HG02981 (cell line): ENCODE measurements at regions not wholly inside any gene's neighbourhood (a gene's known extent, or its start where the extent isn't known, plus 50 kb on each side); places are given as distances from the start of the nearest gene placed in this dataset.
"Not testable (repeated sequence)": the region's sequence is repeated elsewhere in the genome, so short reads cannot be mapped to it uniquely, and the experiment has no call there.

ENCODE experiments used
- ATAC-seq: cut with Tn5 transposase; IDR thresholded peaks from one replicate; pipeline ENCODE4 v1.9.1; 2021; ENCODE audit warnings: mild to moderate bottlenecking, moderate library complexity; ENCODE audit not compliant: unreplicated experiment

DNA sequence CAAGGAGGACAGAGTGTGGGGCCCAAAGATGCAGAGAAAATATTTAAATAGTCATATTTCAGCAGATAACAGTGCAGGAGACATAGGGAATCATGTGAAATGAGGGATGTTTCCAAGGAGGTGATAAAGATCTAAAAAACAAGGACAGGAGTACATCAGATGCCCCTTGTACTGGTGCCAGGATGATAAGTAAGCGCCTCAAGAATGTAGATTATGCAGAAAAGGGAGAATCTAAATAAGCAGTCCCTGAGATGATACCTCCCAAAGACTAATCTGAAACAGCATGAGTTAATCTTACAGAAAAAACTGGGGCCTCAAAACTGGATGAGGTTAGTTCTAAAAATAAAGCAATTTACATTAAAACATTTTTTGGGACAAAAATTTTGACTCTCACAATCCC is 136.1 kb upstream of the WDFY3 start:
- no peak for ATAC-seq

DNA sequence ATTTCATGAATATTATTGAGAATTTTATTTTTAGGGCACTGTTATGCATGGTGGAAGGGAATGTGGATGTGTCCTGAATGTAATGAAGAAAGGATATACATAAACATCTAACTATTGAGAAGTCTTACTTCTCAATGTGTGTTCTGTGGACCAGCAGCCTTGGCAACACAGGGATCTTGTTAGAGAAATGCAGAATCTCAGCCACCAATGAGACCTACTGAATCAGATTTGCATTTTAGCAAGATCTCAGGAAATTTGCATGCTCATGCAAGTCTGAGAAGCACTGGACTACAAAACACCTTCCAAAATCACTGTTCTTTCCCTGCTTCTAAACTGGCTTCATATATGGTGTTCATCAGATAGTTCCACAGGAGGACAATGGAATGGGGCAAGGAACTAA is 139.7 kb upstream of the WDFY3 start:
- no peak for ATAC-seq

DNA sequence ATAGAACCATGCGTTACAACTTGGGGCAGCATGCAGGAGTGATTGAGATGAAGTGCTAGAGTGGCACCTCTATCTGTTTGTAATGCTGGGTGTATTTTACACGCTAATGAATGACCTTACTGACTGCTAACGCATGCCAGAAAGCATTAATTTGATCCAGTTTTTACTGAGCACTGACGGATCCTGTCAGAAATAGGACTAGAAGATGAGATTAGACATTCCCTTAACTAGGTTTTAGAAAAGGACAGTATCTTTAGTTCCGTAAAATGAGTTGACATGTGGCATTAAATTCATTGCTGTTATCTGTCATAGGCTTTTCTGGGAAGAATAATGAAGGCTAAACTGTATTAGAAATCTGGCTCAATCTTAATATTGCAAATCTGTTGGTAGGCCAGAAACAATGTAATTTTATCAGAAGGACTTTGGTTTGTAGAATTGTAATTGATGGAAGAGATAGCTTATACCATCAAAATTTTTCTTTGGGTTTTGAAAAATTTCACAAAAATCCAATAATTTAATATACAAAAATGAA is 140.4 kb upstream of the WDFY3 start:
- no peak for ATAC-seq

DNA sequence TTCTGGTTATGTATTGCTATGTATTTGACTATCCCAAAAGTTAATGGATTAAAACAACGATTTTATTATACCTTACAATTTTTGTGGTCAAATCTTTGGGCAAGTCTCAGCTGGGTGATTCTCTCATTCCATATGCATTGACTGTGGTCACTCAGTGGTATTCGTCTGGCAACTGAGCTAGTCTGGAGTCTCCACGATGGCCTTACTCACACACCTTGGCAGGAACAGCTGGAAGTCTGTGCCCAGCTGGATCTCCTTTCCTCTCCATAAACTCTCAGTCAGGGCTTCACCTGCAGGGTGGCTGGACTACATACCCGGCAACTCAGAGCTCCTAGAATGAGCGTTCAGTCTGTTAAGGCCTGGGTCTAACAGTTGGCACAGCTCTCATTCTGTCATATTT is 141.1 kb upstream of the WDFY3 start:
- ATAC-seq: no peak

DNA sequence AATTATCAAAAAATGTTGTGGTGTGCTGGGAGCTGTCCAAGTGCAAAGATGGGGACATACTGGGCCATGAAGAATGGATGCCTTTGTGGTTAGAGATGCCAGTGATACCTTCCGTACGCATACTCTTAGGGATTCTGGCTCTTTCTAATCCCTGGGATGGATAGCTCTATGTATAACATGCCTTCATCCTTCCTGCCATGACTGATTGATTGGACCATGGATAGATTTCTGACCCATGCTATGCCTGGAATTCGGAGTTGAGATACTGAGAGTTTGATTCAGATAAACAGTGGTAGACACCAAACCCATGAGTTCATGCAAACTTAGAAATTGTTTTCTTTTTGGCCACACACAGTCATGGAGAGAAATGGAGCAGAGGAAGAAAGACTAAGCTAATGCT is 147.2 kb upstream of the WDFY3 start:
- no peak for ATAC-seq

DNA sequence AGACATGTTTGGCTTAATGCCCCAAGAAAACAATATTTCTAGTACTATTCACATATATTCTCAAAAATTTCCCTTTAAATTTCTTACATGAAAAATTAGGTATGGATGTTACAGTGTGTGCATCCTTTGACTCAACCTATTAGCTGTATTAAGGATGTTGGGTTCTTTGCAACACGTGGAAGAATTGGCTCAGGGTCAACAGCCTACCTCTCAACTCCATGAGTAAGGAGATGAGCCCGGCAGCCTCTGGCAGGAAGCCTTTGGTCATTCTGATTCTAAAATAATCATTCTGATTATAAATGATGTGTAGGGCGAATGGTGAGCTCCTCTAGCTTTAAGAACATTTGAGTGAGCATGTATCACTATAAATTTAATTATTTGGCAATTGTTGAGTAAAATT is 148.0 kb upstream of the WDFY3 start:
- no peak for ATAC-seq

DNA sequence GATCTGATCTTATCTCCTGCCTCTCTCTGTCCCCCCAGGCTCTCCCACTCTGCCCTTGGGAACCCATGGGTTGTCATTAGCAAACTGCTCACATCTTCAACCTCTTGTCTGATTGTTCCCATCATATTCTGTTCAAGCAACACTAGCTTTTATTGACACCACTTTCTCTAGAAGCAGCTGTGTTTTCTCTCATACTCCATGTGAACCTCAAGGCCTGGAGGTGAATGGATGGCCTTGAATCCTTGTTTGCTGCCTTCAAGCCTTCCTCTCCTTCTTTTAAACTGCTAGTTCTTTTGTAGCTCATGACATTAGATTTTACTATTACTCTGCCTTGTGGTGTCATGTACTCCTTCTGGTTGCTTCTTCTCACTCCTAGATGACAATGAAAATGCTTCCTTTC is 149.5 kb upstream of the WDFY3 start:
- ATAC-seq: no peak

DNA sequence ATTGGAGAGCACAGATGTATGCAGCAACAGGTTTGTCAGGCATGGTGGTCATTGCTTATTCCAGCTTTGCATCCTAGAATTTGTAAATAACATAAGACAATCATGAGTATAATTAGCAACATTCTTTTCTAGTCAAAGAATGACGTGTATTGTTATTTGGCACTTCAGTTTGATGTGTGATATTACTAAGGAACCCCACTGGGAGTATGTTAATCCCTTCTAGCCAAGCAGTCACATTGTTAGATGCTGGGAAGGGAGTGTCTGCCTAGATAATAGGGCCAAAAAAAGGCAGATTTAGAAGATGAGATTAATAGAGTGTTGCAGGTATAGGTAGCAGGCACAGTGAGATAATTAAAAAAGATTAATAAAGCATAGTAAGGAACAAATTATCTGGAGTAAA is 159.2 kb upstream of the WDFY3 start:
- no peak for ATAC-seq

DNA sequence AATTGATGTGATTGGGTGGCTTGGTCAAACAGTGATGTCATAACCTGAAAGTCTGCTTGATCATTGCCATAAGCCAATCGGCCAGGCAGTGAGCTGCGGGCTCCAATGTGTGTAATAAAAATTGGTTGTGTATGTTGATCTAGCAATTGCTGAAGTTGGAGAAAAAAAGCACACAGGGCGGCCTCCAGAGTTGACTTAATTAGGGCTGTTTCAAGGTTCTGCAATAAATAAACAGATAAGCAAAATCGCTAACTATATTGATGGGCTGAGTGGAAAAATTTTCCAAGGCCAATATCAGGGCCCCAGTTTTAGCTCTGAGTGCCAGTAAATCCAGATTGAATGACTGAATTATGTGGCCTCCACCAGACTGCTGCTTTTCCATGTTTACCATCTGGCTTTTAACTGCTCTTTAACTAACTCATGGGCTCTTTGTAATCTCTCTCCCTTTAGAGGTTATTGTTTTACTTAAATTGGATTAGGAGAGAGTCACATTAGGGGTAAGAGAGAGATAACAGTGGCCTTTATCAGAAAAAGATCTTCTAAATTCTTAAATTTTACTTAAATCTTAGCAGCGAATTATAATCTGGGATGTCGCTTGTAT is 160.6 kb upstream of the WDFY3 start:
- no peak for ATAC-seq

DNA sequence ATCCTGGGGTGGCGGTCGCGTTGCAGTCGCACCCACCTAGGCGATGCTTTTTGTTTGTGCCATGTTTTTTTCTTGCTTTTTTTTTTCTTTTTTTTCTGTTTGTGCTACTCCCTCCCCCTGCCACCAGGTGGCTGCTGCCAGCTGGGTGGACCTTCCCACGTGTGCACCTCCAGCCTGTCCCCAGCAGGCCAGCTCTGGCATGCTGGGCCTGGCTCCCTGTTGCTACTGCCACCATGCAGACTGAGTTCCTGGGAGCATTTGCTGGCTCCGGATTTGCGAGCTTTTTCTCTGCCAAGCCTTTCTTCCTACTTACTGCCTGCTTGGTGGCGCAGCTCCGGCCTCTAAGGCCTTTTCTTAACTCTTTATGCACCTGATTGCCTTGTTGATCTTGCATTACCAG is 161.2 kb upstream of the WDFY3 start:
- ATAC-seq: peak; percentile 97

DNA sequence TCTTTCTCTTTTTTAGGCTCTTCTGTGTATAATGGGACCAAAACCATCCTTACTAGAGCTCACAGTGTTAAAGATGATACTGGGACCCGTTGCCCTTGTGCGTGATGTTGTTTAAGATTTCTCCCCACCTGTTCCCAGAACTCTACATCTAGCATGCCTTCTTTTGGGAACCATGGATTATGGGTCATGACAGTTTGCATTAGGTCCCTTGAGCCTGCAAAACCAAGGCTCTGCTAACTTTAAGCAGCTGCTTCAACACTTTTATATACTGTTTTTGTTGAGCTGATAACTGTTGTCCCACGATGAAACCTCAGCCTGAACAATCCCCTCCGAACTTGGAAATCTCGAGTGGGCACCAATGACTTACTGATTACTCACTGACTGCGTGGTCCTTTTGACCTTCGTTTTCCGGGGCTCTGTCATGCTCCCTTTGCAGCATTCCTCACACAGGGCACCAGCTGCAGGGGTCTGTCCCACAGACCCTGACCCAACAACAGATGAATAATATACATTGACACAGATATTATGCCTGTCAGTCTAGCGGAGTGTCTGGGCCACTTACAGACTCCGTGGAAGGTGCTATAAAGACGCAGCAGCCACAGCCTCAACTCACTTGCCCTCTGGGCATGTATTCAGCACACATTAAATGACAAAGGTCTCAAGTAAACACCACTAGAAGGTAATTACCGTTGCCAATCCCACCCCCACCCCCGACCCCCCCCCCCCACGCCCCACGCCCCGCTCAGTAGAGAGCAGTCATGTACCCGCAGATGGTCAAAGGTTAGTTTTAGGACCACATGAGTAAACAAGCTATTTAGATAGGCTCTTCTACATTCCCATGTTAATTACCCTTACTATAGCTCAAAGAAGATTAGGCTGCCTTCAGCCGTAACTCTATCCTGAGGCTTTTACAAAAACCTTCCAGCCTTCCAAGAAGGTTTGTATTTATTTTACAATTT is 162.0 kb upstream of the WDFY3 start:
- ATAC-seq: no peak

DNA sequence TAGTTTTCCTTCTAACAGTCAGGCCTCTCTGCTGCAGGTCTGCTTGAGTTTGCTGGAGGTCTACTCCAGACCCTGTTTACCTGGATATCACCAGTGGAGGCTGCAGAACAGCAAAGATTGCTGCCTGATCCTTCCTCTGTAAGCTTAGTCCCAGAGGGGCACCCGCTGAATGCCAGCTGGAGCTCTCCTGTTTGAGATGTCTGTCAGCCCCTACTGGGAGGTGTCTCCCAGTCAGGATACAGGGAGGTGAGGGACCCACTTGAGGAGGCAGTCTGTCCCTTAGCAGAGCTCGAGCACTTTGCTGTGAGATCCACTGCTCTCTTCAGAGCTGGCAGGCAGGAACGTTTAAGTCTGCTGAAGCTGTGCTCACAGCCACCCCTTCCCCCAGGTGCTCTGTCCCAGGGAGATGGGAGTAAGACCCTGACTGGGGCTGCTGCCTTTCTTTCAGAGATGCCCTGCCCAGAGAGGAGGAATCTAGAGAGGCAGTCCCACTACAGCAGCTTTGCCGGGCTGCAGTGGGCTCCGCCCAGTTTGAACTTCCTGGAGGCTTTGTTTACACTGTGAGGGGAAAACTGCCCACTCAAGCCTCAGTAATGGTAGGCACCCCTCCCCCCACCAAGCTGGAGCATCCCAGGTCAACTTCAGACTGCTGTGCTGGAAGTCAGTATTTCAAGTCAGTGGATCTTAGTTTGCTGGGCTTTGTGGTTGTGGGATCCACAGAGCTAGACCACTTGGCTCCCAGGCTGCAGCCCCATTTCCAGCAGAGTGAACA is 163.1 kb upstream of the WDFY3 start:
- ATAC-seq: not testable (repeated sequence)

DNA sequence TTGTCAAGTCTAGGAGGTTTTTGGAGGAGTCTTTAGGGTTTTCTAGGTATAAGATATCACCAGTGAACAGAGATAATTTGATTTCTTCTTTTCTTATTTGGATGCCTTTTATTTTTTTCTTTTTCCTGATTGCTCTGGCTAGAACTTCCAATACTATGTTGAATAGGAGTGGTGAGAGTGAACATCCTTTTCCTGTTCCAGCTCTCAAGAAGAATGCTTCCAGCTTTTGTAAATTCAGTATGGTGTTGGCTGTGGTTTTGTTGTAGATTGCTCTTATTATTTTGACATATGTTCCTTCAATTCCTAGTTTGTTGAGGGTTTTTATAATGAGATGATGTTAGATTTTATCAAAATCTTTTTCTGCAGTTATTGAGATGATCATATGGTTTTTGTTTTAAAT is 165.6 kb upstream of the WDFY3 start:
- ATAC-seq: no peak

DNA sequence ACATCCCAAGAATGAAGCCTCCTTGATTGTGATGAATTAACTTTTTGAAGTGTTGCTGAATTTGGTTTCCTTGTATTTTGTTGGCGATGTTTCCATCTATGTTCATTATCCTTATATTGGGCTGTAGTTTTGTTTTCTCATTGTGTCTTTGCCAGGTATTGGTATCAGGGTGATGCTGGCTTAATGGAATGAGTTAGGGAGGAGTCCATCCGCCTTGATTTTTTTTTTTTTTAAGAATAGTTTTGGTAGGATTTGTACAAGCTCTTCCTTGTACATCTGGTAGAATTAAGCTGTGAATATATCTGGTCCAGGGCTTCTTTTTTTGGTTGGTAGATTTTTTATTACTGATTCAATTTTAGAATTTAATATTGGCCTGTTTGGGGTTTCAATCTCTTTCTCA is 166.1 kb upstream of the WDFY3 start:
- ATAC-seq: no peak

DNA sequence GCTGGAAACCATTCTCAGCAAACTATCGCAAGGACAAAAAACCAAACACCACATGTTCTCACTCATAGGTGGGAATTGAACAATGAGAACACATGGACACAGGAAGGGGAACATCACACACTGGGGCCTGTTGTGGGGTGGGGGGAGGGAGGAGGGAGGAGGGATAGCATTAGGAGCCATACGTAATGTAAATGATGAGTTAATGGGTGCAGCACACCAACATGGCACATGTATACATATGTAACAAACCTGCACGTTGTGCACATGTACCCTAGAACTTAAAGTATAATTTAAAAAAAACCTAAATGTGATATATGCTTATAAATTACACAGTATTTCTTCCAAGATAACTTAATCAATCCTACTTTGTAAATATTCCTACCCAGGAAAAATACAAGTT is 173.3 kb upstream of the WDFY3 start:
- not testable (repeated sequence) for ATAC-seq

DNA sequence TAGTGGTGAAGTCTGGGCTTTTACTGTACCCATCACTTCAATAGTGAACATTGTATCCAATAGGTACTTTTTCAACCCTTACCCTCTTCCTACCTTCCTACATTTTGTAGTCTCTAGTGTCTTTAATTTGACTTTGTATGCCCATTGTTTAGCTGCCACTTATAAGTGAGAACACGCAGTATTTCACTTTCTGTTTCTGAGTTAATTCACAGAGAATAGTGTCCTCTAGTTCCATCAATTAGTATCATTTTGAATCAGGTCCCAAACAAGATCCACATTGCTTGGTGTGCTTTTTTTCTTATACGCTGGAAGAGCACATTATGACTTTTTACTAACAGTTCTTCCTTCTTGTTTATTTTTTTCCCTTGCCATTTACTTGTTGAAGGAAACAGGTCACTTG is 176.0 kb upstream of the WDFY3 start:
- no peak for ATAC-seq

DNA sequence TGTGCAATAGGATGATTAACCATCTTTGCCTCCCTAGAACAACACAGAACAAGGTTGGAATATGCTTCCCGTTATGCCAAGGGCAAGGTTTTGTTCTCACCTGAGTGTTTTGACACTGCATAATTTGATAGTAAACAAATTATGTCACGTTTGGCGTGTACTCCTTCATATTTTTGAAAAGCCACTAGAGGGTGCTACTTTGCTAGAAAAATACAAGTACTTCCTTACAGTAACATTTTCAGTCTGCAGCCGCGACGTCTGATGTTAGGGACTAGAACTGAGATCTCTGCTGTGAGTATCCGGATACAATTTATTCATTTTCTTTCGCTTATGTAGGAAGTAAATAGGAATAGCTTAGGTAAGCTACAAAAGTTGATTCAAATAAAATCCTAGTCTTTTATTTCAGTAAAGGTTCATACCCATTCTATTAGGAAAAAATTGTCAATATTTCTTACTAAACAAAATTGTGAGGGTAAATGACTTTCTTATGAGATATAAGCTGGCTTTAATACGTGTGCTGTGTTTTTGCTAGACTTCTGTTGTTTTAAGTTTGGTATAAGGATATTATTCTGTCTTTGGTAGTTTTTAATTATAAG is 181.1 kb upstream of the WDFY3 start:
- ATAC-seq: peak; percentile 82

DNA sequence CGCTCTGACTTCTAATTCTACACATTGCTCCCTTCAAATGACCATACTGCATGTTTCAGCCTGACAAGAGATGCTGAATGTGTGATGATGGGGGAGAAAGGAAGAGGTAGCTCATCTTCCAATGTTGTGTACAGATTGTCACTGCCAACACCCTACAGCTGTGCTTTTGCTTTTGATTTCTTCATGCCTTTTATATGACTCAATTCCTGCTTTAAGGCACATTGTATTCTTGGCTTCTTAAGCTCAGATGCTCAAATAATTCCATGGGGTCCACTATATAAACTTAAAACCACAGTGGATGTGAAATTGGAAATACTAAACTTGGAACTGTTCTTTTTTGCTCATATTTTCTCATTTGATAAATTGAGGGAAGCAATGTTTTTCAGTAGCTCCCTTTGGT is 183.2 kb upstream of the WDFY3 start:
- no peak for ATAC-seq

DNA sequence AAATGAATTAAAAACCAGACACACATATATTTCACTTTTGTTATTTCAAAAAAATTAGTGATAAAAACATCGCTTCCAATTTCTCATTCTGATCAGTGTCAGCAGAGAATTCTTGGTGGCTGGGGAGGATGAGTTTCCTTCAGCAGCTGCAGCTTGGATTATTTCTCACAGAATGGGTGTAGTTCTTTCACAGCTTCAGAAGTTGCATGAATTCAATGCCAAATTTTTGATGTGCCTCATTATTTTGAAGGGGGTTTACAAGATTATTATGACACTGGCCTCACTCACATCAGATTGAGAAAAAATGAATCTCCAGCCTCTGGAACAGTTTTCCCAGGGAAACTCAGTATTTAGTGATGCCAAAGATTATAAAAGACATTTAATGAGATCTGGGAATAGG is 184.9 kb upstream of the WDFY3 start:
- ATAC-seq: no peak

DNA sequence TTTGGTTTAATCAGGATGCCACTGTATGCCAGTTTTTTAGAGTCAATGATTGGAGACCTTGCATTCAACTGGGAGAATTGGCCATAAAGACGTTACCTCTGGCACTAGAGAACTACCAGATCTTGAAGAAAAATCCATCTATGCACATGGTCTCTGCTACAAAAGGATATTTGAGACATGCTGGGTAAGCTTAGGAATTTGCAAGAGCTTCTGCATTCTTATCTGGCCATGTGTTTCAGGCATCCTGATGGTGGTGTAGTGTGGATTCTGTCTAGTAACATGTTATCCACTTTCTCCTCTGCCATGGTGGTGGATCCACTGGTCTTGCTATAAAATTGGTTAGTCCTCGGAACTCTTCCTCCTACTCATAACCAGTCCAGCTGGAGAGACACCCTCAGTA is 185.3 kb upstream of the WDFY3 start:
- no peak for ATAC-seq

DNA sequence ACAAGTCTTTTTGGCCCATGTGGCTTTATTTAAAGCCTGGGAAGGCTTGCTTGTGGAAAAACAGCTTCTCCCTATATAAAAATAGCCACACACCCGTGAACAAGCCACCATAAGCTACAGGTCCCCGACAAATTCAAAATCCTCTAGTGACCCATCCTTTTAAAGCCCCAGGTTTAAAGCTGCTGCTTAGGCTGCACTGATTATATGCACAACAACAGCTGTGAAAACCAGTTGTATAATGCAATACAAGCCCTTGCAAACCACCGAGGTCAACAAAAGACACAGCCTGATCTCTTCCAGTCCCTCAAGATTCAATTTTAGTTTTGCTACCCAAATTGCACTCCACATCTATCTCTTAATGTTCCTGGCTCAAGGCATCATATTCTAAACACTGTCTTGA is 186.0 kb upstream of the WDFY3 start:
- ATAC-seq: no peak
